H54 (cell line): ENCODE measurements at regions not wholly inside any gene's neighbourhood (a gene's known extent, or its start where the extent isn't known, plus 50 kb on each side); places are given as distances from the start of the nearest gene placed in this dataset.
"Not testable (repeated sequence)": the region's sequence is repeated elsewhere in the genome, so short reads cannot be mapped to it uniquely, and the experiment has no call there.

Source experiments
- DNase-seq: peaks from one replicate; pipeline ENCODE4 v3.0.0; 2011; ENCODE audit warnings: low spot score, mixed read lengths; ENCODE audit not compliant: insufficient read length
- FAIRE-seq: peaks from 3 replicates; lab custom pipeline; 2011; peaks lifted over from hg19 to GRCh38; lab: Jason Lieb, UNC
- POLR2A ChIP-seq: IDR thresholded peaks from 2 replicates; pipeline ENCODE4 v1.6.1; 2011; ENCODE audit warnings: low read depth, mild to moderate bottlenecking, low read length

- no peak for DNase-seq
- no peak for TF ChIP-seq POLR2A
- no peak for FAIRE-seq
These were observed 277.0 kb upstream of the NRP1 start for GRCh38 chr10:33611423-33611822.

DNA sequence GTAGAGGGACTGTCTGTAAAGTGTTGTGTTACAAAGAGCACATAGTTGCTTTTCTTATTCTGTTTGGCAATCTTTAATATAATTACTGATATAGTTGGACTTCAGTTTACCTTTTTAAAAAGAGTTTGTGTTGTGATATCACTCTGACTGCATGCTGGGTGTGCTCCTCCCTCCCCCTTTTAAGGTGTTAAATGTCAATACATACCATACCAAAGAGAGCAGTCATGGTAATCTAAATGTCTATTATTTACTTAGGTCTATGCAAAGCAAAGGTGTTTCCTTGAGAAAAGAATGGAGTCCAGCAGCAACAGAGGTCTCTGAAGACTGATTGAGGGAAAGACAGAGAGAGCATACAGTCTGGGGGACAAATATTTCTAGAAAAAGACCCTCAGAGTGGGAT lies 275.1 kb upstream of the NRP1 start:
- FAIRE-seq (no peak), DNase-seq (no peak)
- TF ChIP-seq POLR2A, result no peak

DNA sequence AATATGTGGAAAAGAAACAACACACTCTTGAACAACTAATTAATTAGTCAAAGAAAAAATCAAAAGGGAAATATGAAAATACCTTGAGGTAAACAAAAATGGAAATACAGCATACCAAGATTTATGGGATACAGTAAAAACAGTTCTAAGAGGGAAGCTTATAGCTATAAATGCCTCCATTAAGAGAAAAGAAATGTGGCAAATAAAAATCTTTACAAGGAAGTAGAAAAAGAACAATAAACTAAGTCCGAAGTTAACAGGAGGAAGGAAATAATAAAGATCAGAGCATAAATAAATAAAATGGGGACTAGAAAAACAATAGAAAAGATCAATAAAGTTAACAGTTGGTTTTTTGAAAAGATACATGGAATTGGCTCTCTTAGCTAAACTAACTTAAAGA lies 267.8 kb upstream of the NRP1 start:
- DNase-seq, result no peak
- TF ChIP-seq POLR2A, result no peak
- FAIRE-seq, result no peak

GRCh38 chr10:33600381-33600780 lies 265.9 kb upstream of the NRP1 start:
- TF ChIP-seq POLR2A, result no peak
- no peak for FAIRE-seq

DNA sequence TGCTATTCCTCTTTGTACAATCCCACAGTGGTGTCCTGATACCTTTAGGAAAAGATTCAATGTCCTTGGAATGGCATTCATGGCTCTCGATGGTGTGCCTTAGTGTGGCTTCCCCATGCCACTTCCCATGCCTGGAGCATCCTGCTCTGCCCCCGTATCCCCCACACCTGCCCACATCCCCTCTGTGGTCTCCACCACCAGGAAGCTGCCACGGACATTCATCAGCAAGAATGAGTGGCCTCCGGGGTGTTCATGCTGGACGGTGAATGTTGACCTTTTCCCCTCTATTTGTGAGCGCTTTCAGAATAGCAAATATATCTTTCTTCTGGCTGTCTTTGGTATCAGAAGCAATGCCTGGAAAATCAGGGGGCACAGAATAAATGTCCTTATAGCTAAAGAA lies 262.0 kb upstream of the NRP1 start:
- DNase-seq, result no peak
- TF ChIP-seq POLR2A, result no peak
- no peak for FAIRE-seq

More at GRCh38 chr10:33600381-33600780, 265.9 kb upstream of the NRP1 start:
- no peak for DNase-seq

GRCh38 chr10:33594475-33594874 lies 260.0 kb upstream of the NRP1 start:
- DNase-seq, result no peak
- no peak for TF ChIP-seq POLR2A
- FAIRE-seq, result no peak

GRCh38 chr10:33588974-33589600 lies 254.6 kb upstream of the NRP1 start:
- no peak for TF ChIP-seq POLR2A
- no peak for FAIRE-seq
- DNase-seq, result no peak

DNA sequence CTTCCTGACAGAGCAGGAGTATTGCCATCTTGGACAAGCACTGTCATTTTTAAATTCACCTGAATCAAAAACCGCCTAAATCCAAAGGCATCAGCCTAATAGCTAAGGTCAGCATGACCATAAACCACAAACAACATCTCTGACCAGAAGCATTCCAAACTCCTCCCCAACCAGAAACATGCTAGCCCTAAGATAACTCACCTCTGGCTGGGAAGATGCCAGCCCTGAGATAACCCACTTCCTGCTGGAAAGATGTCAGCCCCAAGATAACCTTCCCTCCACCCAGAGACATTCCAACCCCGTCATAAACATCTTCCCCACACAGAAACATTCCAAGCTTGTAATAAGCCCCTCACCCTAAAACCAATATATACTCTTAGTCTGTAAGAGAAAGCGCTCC lies 250.1 kb upstream of the NRP1 start:
- not testable (repeated sequence) for FAIRE-seq, DNase-seq

GRCh38 chr10:33579996-33580395 lies 245.5 kb upstream of the NRP1 start:
- DNase-seq, result no peak
- no peak for FAIRE-seq
- no peak for TF ChIP-seq POLR2A

DNA sequence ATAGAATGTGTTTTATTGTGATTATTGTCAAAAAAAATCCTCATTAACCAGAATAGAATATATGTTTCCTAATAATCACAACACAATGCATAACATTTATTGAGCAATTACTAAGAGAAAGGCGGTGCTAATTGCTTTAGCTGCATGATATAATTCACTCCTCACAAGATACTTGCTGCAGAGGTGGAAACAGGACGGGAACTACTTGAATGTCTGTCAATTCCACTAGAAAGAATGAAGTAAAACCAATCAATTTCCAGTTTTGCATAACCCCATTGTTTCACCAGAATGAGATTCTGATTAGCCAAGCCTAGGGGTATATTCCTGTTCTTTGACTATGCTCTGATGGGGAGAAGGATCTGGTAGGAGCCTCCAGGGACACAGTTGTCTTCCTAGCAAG lies 239.1 kb upstream of the NRP1 start:
- TF ChIP-seq POLR2A, result no peak
- DNase-seq (no peak), FAIRE-seq (no peak)

DNA sequence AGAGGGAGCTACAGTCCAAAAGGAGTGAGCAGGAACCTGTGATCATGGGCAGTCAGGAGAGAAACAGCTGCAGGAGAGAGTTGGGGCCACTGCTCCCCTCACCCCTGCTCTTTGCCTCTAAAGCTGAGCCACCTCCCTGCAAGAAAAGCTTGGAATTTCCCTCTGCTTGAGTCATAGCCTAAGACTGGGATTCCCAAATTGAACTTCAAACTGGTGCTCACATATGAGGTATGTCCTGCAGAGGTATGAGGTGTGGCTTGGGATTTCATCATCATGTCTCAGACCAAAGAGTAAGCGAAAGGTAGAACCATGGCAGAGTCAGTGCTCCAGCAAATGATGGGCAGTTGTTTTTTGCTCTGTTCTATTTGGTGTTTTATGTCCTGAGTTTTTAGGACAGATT lies 237.1 kb upstream of the NRP1 start:
- DNase-seq, result peak; percentile 12
- peak; percentile 82 for FAIRE-seq
- TF ChIP-seq POLR2A, result no peak

GRCh38 chr10:33570495-33570894 lies 236.0 kb upstream of the NRP1 start:
- no peak for FAIRE-seq
- no peak for DNase-seq
- TF ChIP-seq POLR2A, result no peak

DNA sequence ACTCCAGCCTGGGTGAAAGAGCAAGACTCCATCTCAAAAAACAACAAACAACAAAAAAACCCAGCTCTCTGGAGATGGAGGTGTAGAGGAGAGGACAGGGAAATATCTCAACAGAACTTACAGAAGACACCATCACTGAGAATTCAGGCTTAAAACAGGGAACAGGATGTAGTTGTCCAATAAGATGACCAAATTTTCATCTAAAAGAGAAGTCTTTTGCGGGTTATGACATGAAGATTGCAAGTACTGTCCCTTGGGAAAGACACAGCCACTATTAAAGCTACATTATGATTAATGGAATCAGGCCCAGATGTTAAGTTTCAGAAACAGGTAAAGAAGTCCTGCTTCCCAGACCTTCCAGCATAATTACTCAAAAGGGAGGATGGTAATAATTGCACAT lies 235.2 kb upstream of the NRP1 start:
- TF ChIP-seq POLR2A, result no peak
- FAIRE-seq, result no peak
- no peak for DNase-seq

- no peak for TF ChIP-seq POLR2A
- FAIRE-seq (no peak), DNase-seq (no peak)
These were observed 232.0 kb upstream of the NRP1 start for GRCh38 chr10:33566426-33566825.

DNA sequence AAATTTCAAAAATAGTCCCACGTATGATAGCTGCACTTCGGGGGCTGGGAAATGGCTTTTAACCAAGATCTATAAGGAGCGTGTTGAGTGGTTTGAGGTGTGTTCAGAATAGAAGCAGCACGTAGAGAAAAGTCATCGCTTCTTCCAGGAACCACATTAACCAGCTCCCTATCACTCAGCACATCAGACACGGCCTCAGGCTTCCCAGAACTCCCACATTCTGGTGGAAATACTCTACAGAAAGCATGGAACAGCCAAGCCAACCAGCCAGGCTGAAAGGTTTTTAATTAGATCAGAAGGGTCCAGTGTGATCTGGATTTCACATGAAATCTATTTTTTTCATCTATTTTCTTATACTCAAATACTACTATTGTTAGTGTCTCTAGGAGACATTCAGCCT lies 231.5 kb upstream of the NRP1 start:
- DNase-seq, result no peak
- no peak for TF ChIP-seq POLR2A
- no peak for FAIRE-seq

GRCh38 chr10:33565231-33565630 lies 230.8 kb upstream of the NRP1 start:
- TF ChIP-seq POLR2A, result no peak
- no peak for DNase-seq
- no peak for FAIRE-seq
